ENCODE measurements at regions not wholly inside any gene's neighbourhood (a gene's known extent, or its start where the extent isn't known, plus 50 kb on each side); places are given as distances from the start of the nearest gene placed in this dataset.
"Not testable (repeated sequence)": the region's sequence is repeated elsewhere in the genome, so short reads cannot be mapped to it uniquely, and the experiment has no call there.

- peak in 1 of 2 experiments; percentile 19 for DNase-seq
These were observed 57.1 kb downstream of the ADCYAP1 start for GRCh38 chr18:961644-962355.

- DNase-seq: no peak
These were observed 58.6 kb downstream of the ADCYAP1 start for GRCh38 chr18:963276-963675.

GRCh38 chr18:965921-966758, 61.5 kb downstream of the ADCYAP1 start:
- no peak for DNase-seq

- no peak for DNase-seq
These were observed 62.3 kb downstream of the ADCYAP1 start for GRCh38 chr18:966759-967576.

- not testable (repeated sequence) for DNase-seq
These were observed 64.2 kb downstream of the ADCYAP1 start for GRCh38 chr18:968910-969309.

- DNase-seq: not testable (repeated sequence)
These were observed 64.6 kb downstream of the ADCYAP1 start for GRCh38 chr18:969311-969710.

- not testable (repeated sequence) for DNase-seq
These were observed 69.9 kb downstream of the ADCYAP1 start for GRCh38 chr18:974606-975005.

GRCh38 chr18:976393-977128, 71.9 kb downstream of the ADCYAP1 start:
- DNase-seq: not testable (repeated sequence)

- not testable (repeated sequence) for DNase-seq
These were observed 72.7 kb downstream of the ADCYAP1 start for GRCh38 chr18:977327-977726.

- DNase-seq: not testable (repeated sequence)
These were observed 73.1 kb downstream of the ADCYAP1 start for GRCh38 chr18:977732-978131.

- DNase-seq: no peak
These were observed 75.9 kb downstream of the ADCYAP1 start for GRCh38 chr18:980586-980985.

- DNase-seq: no peak
These were observed 79.3 kb downstream of the ADCYAP1 start for GRCh38 chr18:984004-984403.

- peak; percentile 72 to 84 for DNase-seq
These were observed 80.6 kb downstream of the ADCYAP1 start for GRCh38 chr18:985212-985661.

GRCh38 chr18:986051-986450, 81.4 kb downstream of the ADCYAP1 start:
- peak; percentile 66 to 76 for DNase-seq

- DNase-seq: no peak
These were observed 81.9 kb downstream of the ADCYAP1 start for GRCh38 chr18:986552-986951.

- no peak for DNase-seq
These were observed 82.9 kb downstream of the ADCYAP1 start for GRCh38 chr18:987325-988186.

- DNase-seq: no peak
These were observed 84.8 kb downstream of the ADCYAP1 start for GRCh38 chr18:989425-989824.

- peak in 1 of 2 experiments; percentile 11 for DNase-seq
These were observed 85.5 kb downstream of the ADCYAP1 start for GRCh38 chr18:990197-990596.

- no peak for DNase-seq
These were observed 86.8 kb downstream of the ADCYAP1 start for GRCh38 chr18:991441-991840.

- no peak for DNase-seq
These were observed 88.9 kb downstream of the ADCYAP1 start for GRCh38 chr18:993560-993959.

GRCh38 chr18:995629-996028, 91.0 kb downstream of the ADCYAP1 start:
- no peak for DNase-seq
